Ovary (tissue), 3 donors: ENCODE measurements at regions not wholly inside any gene's neighbourhood (a gene's known extent, or its start where the extent isn't known, plus 50 kb on each side); places are given as distances from the start of the nearest gene placed in this dataset.

Experiments
- EP300 ChIP-seq: sonication (generic); formaldehyde crosslinking; IDR thresholded peaks from one replicate; pipeline ENCODE4 v1.6.1; 2017; ENCODE audit warnings: antibody characterized with exemption
- TF ChIP-seq, protein P1 (sequence below), 3 donors: fragments of 450-650 bp in 2 of 3; fragments of 200-600 bp in 1 of 3; IDR thresholded peaks; one replicate each; pipeline versions ENCODE4 v1.5.1 to v1.8.0; 2016 to 2022; ENCODE audit warnings: antibody characterized with exemption in 3 of 3, mild to moderate bottlenecking in 1 of 3
- donor health status: DM: no; HTN: no; CAD: no.

DNA sequence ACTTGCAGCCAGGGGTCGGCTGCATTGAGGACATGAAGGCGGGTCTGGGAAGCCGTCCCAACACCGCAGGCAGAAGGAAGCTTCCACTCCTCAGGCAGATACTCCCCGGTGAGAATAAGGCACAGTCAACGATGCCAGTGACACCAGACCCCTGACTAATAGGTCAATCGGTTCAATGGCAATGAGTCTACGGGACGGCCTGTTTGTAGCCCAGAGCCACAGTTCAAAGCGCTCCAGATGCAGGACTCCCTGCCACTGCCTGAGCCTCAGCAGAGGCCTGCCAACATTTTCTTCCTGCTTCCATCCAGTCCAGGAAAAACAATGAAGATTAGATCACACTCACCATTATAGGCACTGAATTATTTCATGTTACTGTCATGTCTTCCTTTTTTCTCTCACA lies 84.5 kb upstream of the SIMC1 start:
- TF ChIP-seq, protein P1, sequence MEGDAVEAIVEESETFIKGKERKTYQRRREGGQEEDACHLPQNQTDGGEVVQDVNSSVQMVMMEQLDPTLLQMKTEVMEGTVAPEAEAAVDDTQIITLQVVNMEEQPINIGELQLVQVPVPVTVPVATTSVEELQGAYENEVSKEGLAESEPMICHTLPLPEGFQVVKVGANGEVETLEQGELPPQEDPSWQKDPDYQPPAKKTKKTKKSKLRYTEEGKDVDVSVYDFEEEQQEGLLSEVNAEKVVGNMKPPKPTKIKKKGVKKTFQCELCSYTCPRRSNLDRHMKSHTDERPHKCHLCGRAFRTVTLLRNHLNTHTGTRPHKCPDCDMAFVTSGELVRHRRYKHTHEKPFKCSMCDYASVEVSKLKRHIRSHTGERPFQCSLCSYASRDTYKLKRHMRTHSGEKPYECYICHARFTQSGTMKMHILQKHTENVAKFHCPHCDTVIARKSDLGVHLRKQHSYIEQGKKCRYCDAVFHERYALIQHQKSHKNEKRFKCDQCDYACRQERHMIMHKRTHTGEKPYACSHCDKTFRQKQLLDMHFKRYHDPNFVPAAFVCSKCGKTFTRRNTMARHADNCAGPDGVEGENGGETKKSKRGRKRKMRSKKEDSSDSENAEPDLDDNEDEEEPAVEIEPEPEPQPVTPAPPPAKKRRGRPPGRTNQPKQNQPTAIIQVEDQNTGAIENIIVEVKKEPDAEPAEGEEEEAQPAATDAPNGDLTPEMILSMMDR (IDR thresholded peaks at IDR 0.05), result no peak
- TF ChIP-seq EP300, result no peak
